ENCODE measurements at regions not wholly inside any gene's neighbourhood (a gene's known extent, or its start where the extent isn't known, plus 50 kb on each side); places are given as distances from the start of the nearest gene placed in this dataset.

DNA sequence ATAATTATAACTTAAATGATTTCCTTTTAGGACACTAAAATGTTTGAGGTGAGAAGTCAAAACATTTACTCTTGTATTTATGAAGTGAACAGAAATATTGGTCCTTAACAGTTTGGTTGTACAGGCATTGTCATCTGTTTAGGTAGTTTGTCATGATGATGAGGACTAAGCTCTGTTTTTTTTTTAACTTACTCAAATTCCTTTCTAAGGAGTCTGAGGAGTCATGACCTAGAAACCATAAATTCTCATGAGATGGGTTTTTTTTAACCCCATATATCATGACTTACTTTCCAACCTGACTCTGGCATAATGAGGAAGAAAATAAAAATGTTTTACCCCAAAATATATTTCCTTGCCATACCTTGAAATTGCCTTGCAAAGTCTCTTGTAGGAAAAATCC, 1176.2 kb downstream of the SUCLG1 start:
- no peak for FAIRE-seq
- ChIA-PET POLR2A (no interaction called here), RAD21 (ENCODE audit: unreplicated experiment) (no interaction called here), SMC1A (ENCODE audit: uncharacterized antibody, unreplicated experiment) (no interaction called here), CTCF (no interaction called here)
- H3K9ac ChIP-seq (ENCODE audit: control insufficient read depth, insufficient read depth, low read length), result no peak overlapping the region
- no peaks in the 10 kb centered on the region for H4K20me1 ChIP-seq (ENCODE audit: control insufficient read depth, insufficient read depth)
- H3K79me2 ChIP-seq (ENCODE audit: control insufficient read depth, insufficient read depth, low read length), result no peaks in the 10 kb centered on the region
- H2AFZ ChIP-seq (ENCODE audit: control insufficient read depth, low read depth, low read length), result no peak overlapping the region
- DNase-seq (ENCODE audit: low read depth, low spot score), result no peak
- no peaks in the 10 kb centered on the region for H3K27me3 ChIP-seq (replicated peaks in 1 of 2; ENCODE audit: control insufficient read depth in 2 of 2, insufficient read depth in 2 of 2, low read length in 1 of 2)
- no peak for ATAC-seq
- H3K36me3 ChIP-seq (ENCODE audit: control insufficient read depth in 2 of 2, insufficient read depth in 2 of 2, low read length in 1 of 2), result no peaks in the 10 kb centered on the region
- H3K4me3 ChIP-seq, result no peak overlapping the region
- no peak overlapping the region for H3K4me2 ChIP-seq (ENCODE audit: control insufficient read depth, insufficient read depth)
- no peaks in the 10 kb centered on the region for H3K9me3 ChIP-seq (replicated peaks; ENCODE audit: control insufficient read depth, insufficient read depth, low read length)
- no peak overlapping the region for H3K27ac ChIP-seq (ENCODE audit: control insufficient read depth, insufficient read depth)
- BruUV-seq (replicated peaks), result no TSS peak
- no peak for TF ChIP-seq YBX1 (IDR thresholded peaks at IDR 0.05)
- TF ChIP-seq RELB (IDR thresholded peaks at IDR 0.05; ENCODE audit: low read depth), result no peak
- intact Hi-C loops (cut with micrococcal nuclease; ENCODE audit: unreplicated experiment) (no loop called here), in situ Hi-C loops (cut with MboI) (no loop called here)
- no peaks in the 10 kb centered on the region for H3K4me1 ChIP-seq (ENCODE audit: control insufficient read depth, insufficient read depth, low read length)

DNA sequence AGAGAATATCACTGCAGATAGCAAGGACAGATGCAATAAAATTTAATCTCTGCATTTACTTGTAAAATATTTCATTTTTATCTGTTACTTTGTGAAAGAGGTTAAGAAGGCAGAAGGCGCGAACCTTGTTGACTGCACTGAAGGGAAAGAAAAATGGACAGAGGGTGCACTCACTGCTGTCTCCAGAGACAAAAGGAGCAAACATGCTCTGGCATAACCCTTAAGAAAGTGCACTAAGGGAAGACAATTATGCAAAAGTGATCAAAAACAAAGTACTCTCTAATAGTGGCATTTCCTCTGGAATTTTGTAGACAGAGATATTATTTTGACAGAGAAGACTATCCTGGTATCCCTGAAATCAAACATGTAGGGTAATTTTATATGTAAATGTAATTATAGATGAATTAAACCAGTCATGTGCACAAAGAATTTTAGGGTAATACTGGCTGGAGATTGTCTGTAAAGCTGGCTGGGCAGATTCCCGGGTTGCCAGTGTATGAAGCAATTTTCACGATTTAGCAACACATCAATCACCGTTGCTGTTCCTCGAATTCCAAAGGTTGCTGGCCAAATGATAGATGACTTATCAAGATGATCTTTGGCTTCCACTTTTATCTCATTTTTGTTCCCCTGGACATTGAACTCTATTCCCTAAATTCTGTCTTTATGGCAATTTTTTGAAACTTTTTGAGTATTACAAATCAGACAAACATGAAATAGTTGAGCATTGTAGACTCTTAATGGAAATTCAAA, 1176.9 kb downstream of the SUCLG1 start:
- Histone ChIP-seq H3K27ac (ENCODE audit: control insufficient read depth, insufficient read depth) (no peak overlapping the region), H3K9ac (ENCODE audit: control insufficient read depth, insufficient read depth, low read length) (no peak overlapping the region), H3K4me2 (ENCODE audit: control insufficient read depth, insufficient read depth) (no peak overlapping the region), H2AFZ (ENCODE audit: control insufficient read depth, low read depth, low read length) (no peak overlapping the region), H3K79me2 (ENCODE audit: control insufficient read depth, insufficient read depth, low read length) (no peaks in the 10 kb centered on the region), H3K27me3 (replicated peaks in 1 of 2; ENCODE audit: control insufficient read depth in 2 of 2, insufficient read depth in 2 of 2, low read length in 1 of 2) (no peaks in the 10 kb centered on the region), H3K4me3 (no peak overlapping the region), H3K36me3 (ENCODE audit: control insufficient read depth in 2 of 2, insufficient read depth in 2 of 2, low read length in 1 of 2) (no peaks in the 10 kb centered on the region), H3K4me1 (ENCODE audit: control insufficient read depth, insufficient read depth, low read length) (no peaks in the 10 kb centered on the region), H3K9me3 (replicated peaks; ENCODE audit: control insufficient read depth, insufficient read depth, low read length) (no peaks in the 10 kb centered on the region), H4K20me1 (ENCODE audit: control insufficient read depth, insufficient read depth) (no peaks in the 10 kb centered on the region)
- intact Hi-C loops (cut with micrococcal nuclease; ENCODE audit: unreplicated experiment), result no loop called here
- 30% methylated on average over 6 of the region's 6 CpGs for WGBS (ENCODE audit: insufficient coverage, insufficient replicate concordance, low lambda C conversion rate, missing lambda C conversion rate)
- no peak for TF ChIP-seq BCLAF1 (IDR thresholded peaks at IDR 0.05)
- TF ChIP-seq RELA (IDR thresholded peaks at IDR 0.05; ENCODE audit: borderline replicate concordance, partially characterized antibody), result no peak
- no peak for TF ChIP-seq STAT1 (conservative IDR thresholded peaks at IDR 0.05)
- no peak for TF ChIP-seq RB1 (IDR thresholded peaks at IDR 0.05; ENCODE audit: borderline replicate concordance)
- TF ChIP-seq POLR2AphosphoS5 (IDR thresholded peaks at IDR 0.05; ENCODE audit: low read length), result no peak
- FAIRE-seq, result no peak
- no TSS peak for BruUV-seq (replicated peaks)
- DNase-seq (ENCODE audit: low read depth, low spot score), result no peak
- no peak for ATAC-seq
- in situ Hi-C loops (cut with MboI), result no loop called here
- ChIA-PET POLR2A (no interaction called here), RAD21 (ENCODE audit: unreplicated experiment) (no interaction called here), CTCF (no interaction called here), SMC1A (ENCODE audit: uncharacterized antibody, unreplicated experiment) (no interaction called here)
